ENCODE measurements at regions not wholly inside any gene's neighbourhood (a gene's known extent, or its start where the extent isn't known, plus 50 kb on each side); places are given as distances from the start of the nearest gene placed in this dataset.

DNA sequence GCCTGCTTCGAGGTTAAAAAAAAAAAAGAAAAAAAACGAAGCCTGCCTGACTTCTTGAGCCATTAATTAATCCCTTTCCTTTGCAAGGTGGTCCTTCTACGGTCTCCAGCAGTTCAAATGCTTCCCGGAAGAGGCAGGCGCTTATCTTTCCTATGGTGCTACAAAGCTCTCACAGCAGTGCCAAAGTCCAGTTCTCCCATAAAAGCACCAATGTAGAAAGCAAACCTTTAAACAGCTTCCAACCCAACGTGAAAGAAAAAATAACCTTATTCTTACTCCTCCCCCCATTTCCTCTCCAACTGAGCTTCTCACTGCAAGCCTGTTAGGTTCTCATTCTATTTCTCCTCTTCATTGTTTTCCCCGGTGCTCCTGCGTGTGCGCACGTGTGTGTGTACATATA is 317.4 kb upstream of the SOX11 start:
- H3F3A ChIP-seq (ENCODE audit: control insufficient read depth, insufficient read depth) = no peaks in the 10 kb centered on the region
- no peaks in the 10 kb centered on the region for H3K36me3 ChIP-seq (ENCODE audit: control insufficient read depth, low read length)
- H3K27me3 ChIP-seq (ENCODE audit: control insufficient read depth, low read length) = no peaks in the 10 kb centered on the region
- no peak overlapping the region for H3K27ac ChIP-seq (ENCODE audit: low read depth, low read length)
- no peak overlapping the region for H3K4me3 ChIP-seq (ENCODE audit: low read length)
- no peak overlapping the region for H3K4me2 ChIP-seq (ENCODE audit: low read length)
- no peaks in the 10 kb centered on the region for H3K9me2 ChIP-seq (replicated peaks; ENCODE audit: control insufficient read depth, low read length)
- H3K9me3 ChIP-seq (ENCODE audit: control insufficient read depth, insufficient read depth, low read length) = no peaks in the 10 kb centered on the region
- no peaks in the 10 kb centered on the region for H4K20me1 ChIP-seq (ENCODE audit: control insufficient read depth, insufficient read depth, low read depth, low read length)
- no peaks in the 10 kb centered on the region for H3K4me1 ChIP-seq (ENCODE audit: control insufficient read depth, low read length)
- H3K79me2 ChIP-seq (ENCODE audit: control insufficient read depth, low read length) = no peaks in the 10 kb centered on the region
- TF ChIP-seq EZH2phosphoT487 (IDR thresholded peaks at IDR 0.05; ENCODE audit: borderline replicate concordance, low read length) (no peak), CTCF (IDR thresholded peaks at IDR 0.05; ENCODE audit: low read depth, low read length, poor library complexity, severe bottlenecking) (no peak)

- Histone ChIP-seq H4K20me1 (ENCODE audit: control insufficient read depth, insufficient read depth, low read depth, low read length) (no peaks in the 10 kb centered on the region), H3K9me2 (replicated peaks; ENCODE audit: control insufficient read depth, low read length) (no peaks in the 10 kb centered on the region), H3K27me3 (ENCODE audit: control insufficient read depth, low read length) (no peaks in the 10 kb centered on the region), H3K4me1 (ENCODE audit: control insufficient read depth, low read length) (no peaks in the 10 kb centered on the region), H3K36me3 (ENCODE audit: control insufficient read depth, low read length) (no peaks in the 10 kb centered on the region), H3K9me3 (ENCODE audit: control insufficient read depth, insufficient read depth, low read length) (no peaks in the 10 kb centered on the region), H3K27ac (ENCODE audit: low read depth, low read length) (no peak overlapping the region), H3K79me2 (ENCODE audit: control insufficient read depth, low read length) (no peaks in the 10 kb centered on the region), H3F3A (ENCODE audit: control insufficient read depth, insufficient read depth) (no peaks in the 10 kb centered on the region), H3K4me2 (ENCODE audit: low read length) (no peak overlapping the region), H3K4me3 (ENCODE audit: low read length) (no peak overlapping the region)
- TF ChIP-seq EZH2phosphoT487 (IDR thresholded peaks at IDR 0.05; ENCODE audit: borderline replicate concordance, low read length) = no peak
- no peak for TF ChIP-seq CTCF (IDR thresholded peaks at IDR 0.05; ENCODE audit: low read depth, low read length, poor library complexity, severe bottlenecking)
Observed at GRCh38 chr2:5377323-5377722, 314.9 kb upstream of the SOX11 start.

- H3K79me2 ChIP-seq (ENCODE audit: control insufficient read depth, low read length) = no peaks in the 10 kb centered on the region
- H3K9me3 ChIP-seq (ENCODE audit: control insufficient read depth, insufficient read depth, low read length) = no peaks in the 10 kb centered on the region
- H3K36me3 ChIP-seq (ENCODE audit: control insufficient read depth, low read length) = no peaks in the 10 kb centered on the region
- no peaks in the 10 kb centered on the region for H3K27me3 ChIP-seq (ENCODE audit: control insufficient read depth, low read length)
- H3K4me2 ChIP-seq (ENCODE audit: low read length) = no peak overlapping the region
- H3K4me3 ChIP-seq (ENCODE audit: low read length) = no peak overlapping the region
- TF ChIP-seq CTCF (IDR thresholded peaks at IDR 0.05; ENCODE audit: low read depth, low read length, poor library complexity, severe bottlenecking) = no peak
- TF ChIP-seq EZH2phosphoT487 (IDR thresholded peaks at IDR 0.05; ENCODE audit: borderline replicate concordance, low read length) = no peak
- no peaks in the 10 kb centered on the region for H3K9me2 ChIP-seq (replicated peaks; ENCODE audit: control insufficient read depth, low read length)
- no peak overlapping the region for H3K27ac ChIP-seq (ENCODE audit: low read depth, low read length)
- no peaks in the 10 kb centered on the region for H4K20me1 ChIP-seq (ENCODE audit: control insufficient read depth, insufficient read depth, low read depth, low read length)
- no peaks in the 10 kb centered on the region for H3F3A ChIP-seq (ENCODE audit: control insufficient read depth, insufficient read depth)
- no peaks in the 10 kb centered on the region for H3K4me1 ChIP-seq (ENCODE audit: control insufficient read depth, low read length)
Observed at GRCh38 chr2:5379811-5380210, 312.4 kb upstream of the SOX11 start.

DNA sequence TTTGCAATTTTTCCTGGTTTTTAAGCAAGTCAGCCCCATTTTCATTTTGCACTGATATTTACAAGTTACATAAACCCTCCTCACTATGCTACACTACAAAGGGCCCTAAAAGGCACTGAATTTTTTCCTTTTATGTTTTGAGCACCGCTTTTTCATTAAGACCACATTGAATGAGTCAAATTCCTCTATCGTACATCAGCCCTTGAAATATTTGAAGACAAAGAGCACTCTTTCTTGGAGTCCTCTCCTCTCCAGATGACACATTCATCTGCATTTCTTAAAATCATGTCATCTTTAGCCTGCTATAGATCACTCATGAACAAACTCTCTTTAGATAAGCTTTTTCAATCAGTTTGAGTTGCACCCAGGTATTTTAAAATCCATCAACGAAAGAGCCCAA is 306.6 kb upstream of the SOX11 start:
- no peaks in the 10 kb centered on the region for H3F3A ChIP-seq (ENCODE audit: control insufficient read depth, insufficient read depth)
- no peak overlapping the region for H3K4me2 ChIP-seq (ENCODE audit: low read length)
- no peaks in the 10 kb centered on the region for H3K4me1 ChIP-seq (ENCODE audit: control insufficient read depth, low read length)
- no peaks in the 10 kb centered on the region for H4K20me1 ChIP-seq (ENCODE audit: control insufficient read depth, insufficient read depth, low read depth, low read length)
- no peaks in the 10 kb centered on the region for H3K9me2 ChIP-seq (replicated peaks; ENCODE audit: control insufficient read depth, low read length)
- H3K9me3 ChIP-seq (ENCODE audit: control insufficient read depth, insufficient read depth, low read length) = no peaks in the 10 kb centered on the region
- H3K27me3 ChIP-seq (ENCODE audit: control insufficient read depth, low read length) = no peaks in the 10 kb centered on the region
- no peak for TF ChIP-seq EZH2phosphoT487 (IDR thresholded peaks at IDR 0.05; ENCODE audit: borderline replicate concordance, low read length)
- no peak for TF ChIP-seq CTCF (IDR thresholded peaks at IDR 0.05; ENCODE audit: low read depth, low read length, poor library complexity, severe bottlenecking)
- H3K27ac ChIP-seq (ENCODE audit: low read depth, low read length) = no peak overlapping the region
- H3K36me3 ChIP-seq (ENCODE audit: control insufficient read depth, low read length) = no peaks in the 10 kb centered on the region
- no peaks in the 10 kb centered on the region for H3K79me2 ChIP-seq (ENCODE audit: control insufficient read depth, low read length)
- H3K4me3 ChIP-seq (ENCODE audit: low read length) = no peak overlapping the region
